ENCODE measurements at regions not wholly inside any gene's neighbourhood (a gene's known extent, or its start where the extent isn't known, plus 50 kb on each side); places are given as distances from the start of the nearest gene placed in this dataset.

- no peak for TF ChIP-seq NFKB2 (CRISPR knock-in tag; IDR thresholded peaks at IDR 0.05; ENCODE audit: borderline replicate concordance)
- TF ChIP-seq MTF2 (CRISPR knock-in tag; IDR thresholded peaks at IDR 0.05; ENCODE audit: borderline replicate concordance): no peak
- no peak for TF ChIP-seq PBX2 (CRISPR knock-in tag; IDR thresholded peaks at IDR 0.05)
- TF ChIP-seq ISX (CRISPR knock-in tag; conservative IDR thresholded peaks at IDR 0.05): no peak
- TF ChIP-seq RXRA (CRISPR knock-in tag; IDR thresholded peaks at IDR 0.05): no peak
Observed at GRCh38 chr16:6362321-6362720, 970.3 kb upstream of the RBFOX1 start (continued).

GRCh38 chr16:6360641-6361040 lies 972.0 kb upstream of the RBFOX1 start:
- intact Hi-C loops (cut with micrococcal nuclease; ENCODE audit: unreplicated experiment) (no loop called here), in situ Hi-C loops (cut with HindIII; ENCODE audit: extremely low pct_ligation_motif_present, low pct_unique_long_range_greater_than_20kb) (no loop called here)
- Histone ChIP-seq H3K9ac (ENCODE audit: insufficient read depth, low read depth, low read length) (no peak overlapping the region), H3K9me3 (ENCODE audit: low read length) (peaks cover 9% of the 10 kb centered on the region; the same call in 1 of the 2 replicates), H3K79me2 (ENCODE audit: insufficient read depth, low read length) (no peaks in the 10 kb centered on the region), H3K4me1 (ENCODE audit: insufficient read depth, low read length) (no peaks in the 10 kb centered on the region), H4K20me1 (ENCODE audit: insufficient read depth, low read length) (no peaks in the 10 kb centered on the region), H3K27me3 (ENCODE audit: control insufficient read depth in 1 of 2, insufficient read depth in 2 of 2, low read length in 2 of 2) (no peaks in the 10 kb centered on the region; a peak in 1 of 5 replicates), H3K4me3 (replicated peaks in 1 of 3; ENCODE audit: insufficient read depth in 1 of 3, low read depth in 2 of 3, low read length in 3 of 3) (no peak overlapping the region), H3K27ac (ENCODE audit: extremely low read length, insufficient read depth, low read length) (no peak overlapping the region), H2AFZ (ENCODE audit: low read length) (no peak overlapping the region), H3K4me2 (ENCODE audit: low read depth, low read length) (no peak overlapping the region), H3K36me3 (replicated peaks in 1 of 2; ENCODE audit: control insufficient read depth in 1 of 2, insufficient read depth in 2 of 2, low read length in 2 of 2) (no peaks in the 10 kb centered on the region)
- CTCF ChIA-PET (ENCODE audit: low intra/inter-chr PET ratio, low total read pairs): no interaction called here
- no peak for FAIRE-seq
- ATAC-seq: no peak
- TF ChIP-seq ZBTB43 (CRISPR knock-in tag; conservative IDR thresholded peaks at IDR 0.05): no peak
- no peak for TF ChIP-seq ZNF329 (CRISPR knock-in tag; IDR thresholded peaks at IDR 0.05; ENCODE audit: low read depth)
- TF ChIP-seq STAG1 (CRISPR knock-in tag; IDR thresholded peaks at IDR 0.05): no peak
- TF ChIP-seq NR2F1 (CRISPR knock-in tag; IDR thresholded peaks at IDR 0.05): no peak
- TF ChIP-seq, protein P1, sequence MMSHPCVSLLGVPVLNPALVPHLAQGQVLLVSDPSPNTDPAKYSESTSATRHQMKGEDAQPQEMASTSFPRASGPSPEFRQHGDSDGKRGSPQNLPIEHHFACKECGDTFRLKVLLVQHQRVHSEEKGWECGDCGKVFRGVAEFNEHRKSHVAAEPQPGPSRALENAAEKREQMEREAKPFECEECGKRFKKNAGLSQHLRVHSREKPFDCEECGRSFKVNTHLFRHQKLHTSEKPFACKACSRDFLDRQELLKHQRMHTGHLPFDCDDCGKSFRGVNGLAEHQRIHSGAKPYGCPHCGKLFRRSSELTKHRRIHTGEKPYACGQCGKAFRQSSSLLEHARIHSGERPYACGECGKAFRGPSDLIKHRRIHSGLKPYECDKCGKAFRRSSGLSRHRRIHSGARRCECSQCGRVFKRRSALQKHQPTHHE (CRISPR knock-in tag; IDR thresholded peaks at IDR 0.05; ENCODE audit: borderline replicate concordance): no peak
- TF ChIP-seq, protein P2, sequence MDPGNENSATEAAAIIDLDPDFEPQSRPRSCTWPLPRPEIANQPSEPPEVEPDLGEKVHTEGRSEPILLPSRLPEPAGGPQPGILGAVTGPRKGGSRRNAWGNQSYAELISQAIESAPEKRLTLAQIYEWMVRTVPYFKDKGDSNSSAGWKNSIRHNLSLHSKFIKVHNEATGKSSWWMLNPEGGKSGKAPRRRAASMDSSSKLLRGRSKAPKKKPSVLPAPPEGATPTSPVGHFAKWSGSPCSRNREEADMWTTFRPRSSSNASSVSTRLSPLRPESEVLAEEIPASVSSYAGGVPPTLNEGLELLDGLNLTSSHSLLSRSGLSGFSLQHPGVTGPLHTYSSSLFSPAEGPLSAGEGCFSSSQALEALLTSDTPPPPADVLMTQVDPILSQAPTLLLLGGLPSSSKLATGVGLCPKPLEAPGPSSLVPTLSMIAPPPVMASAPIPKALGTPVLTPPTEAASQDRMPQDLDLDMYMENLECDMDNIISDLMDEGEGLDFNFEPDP (CRISPR knock-in tag; conservative IDR thresholded peaks at IDR 0.05): no peak
- TF ChIP-seq ZNF577 (CRISPR knock-in tag; IDR thresholded peaks at IDR 0.05; ENCODE audit: borderline replicate concordance, low read depth): no peak
- TF ChIP-seq ZKSCAN1 (IDR thresholded peaks at IDR 0.05; ENCODE audit: low read length): no peak
- TF ChIP-seq MAZ (IDR thresholded peaks at IDR 0.05; ENCODE audit: borderline replicate concordance, low read depth, low read length): no peak
- no peak for TF ChIP-seq MAZ (CRISPR knock-in tag; IDR thresholded peaks at IDR 0.05; ENCODE audit: low read depth)
- TF ChIP-seq ERF (CRISPR knock-in tag; IDR thresholded peaks at IDR 0.05): no peak
- BruUV-seq (replicated peaks): no TSS peak
- no peak for DNase-seq (ENCODE audit: low spot score)
- POLR2A ChIA-PET: no interaction called here
- 31% methylated on average over 7 of the region's 7 CpGs for WGBS (ENCODE audit: low lambda C conversion rate)

Measured in HepG2 (cell line).